Esophagus muscularis mucosa (tissue), 4 donors: ENCODE measurements at regions not wholly inside any gene's neighbourhood (a gene's known extent, or its start where the extent isn't known, plus 50 kb on each side); places are given as distances from the start of the nearest gene placed in this dataset.

Source experiments
- DNase-seq: peaks from one replicate; pipeline ENCODE4 v3.0.0-alpha.2; 2017; ENCODE audit errors: extremely low spot score
- H3K27ac ChIP-seq, 4 donors: fragments of 200-600 bp; sonication (generic); replicated peaks in 1 of 4; 1 replicate in 3 of 4; 2 replicates in 1 of 4; pipeline ENCODE4 v1.5.1; 2016 to 2019; ENCODE audit warnings: mild to moderate bottlenecking in 1 of 4
- H3K27me3 ChIP-seq, 4 donors: fragments of 200-600 bp; sonication (generic); one replicate each; pipeline versions ENCODE4 v1.5.1 to v1.6.0; 2016 to 2019
- H3K36me3 ChIP-seq, 4 donors: fragments of 200-600 bp; sonication (generic); one replicate each; pipeline ENCODE4 v1.5.1; 2016 to 2019
- H3K4me1 ChIP-seq, 4 donors: fragments of 200-600 bp; sonication (generic); one replicate each; pipeline ENCODE4 v1.5.1; 2016 to 2019
- H3K4me3 ChIP-seq, 4 donors: fragments of 200-600 bp; sonication (generic); 1 replicate in 2 of 4; 2 replicates in 2 of 4; pipeline ENCODE4 v1.5.1; 2016 to 2019; ENCODE audit warnings: mild to moderate bottlenecking in 4 of 4, moderate library complexity in 1 of 4
- H3K9me3 ChIP-seq, 4 donors: fragments of 200-600 bp; sonication (generic); 1 replicate in 3 of 4; 2 replicates in 1 of 4; pipeline ENCODE4 v1.5.1; 2016 to 2019
- CTCF ChIP-seq, 3 experiments: fragments of 200-600 bp in 2 of 3; fragments of 450-650 bp in 1 of 3; sonication (generic) in 2 of 3; IDR thresholded peaks; one replicate each; pipeline ENCODE4 v1.5.1; 2017 to 2019; ENCODE audit warnings: antibody characterized with exemption in 3 of 3, mild to moderate bottlenecking in 2 of 3, moderate library complexity in 1 of 3
- EP300 ChIP-seq: sonication (generic); formaldehyde crosslinking; IDR thresholded peaks from one replicate; pipeline ENCODE4 v1.6.1; 2017; ENCODE audit warnings: antibody characterized with exemption
- POLR2A ChIP-seq: fragments of 450-650 bp; IDR thresholded peaks from one replicate; pipeline ENCODE4 v1.6.1; 2017; ENCODE audit warnings: antibody characterized with exemption, moderate library complexity, mild to moderate bottlenecking, low read depth
- POLR2AphosphoS5 ChIP-seq, 2 donors: sonication (generic); formaldehyde crosslinking; IDR thresholded peaks; one replicate each; pipeline ENCODE4 v1.6.1; 2017; ENCODE audit warnings: antibody characterized with exemption in 2 of 2
- WGBS: methylation state at CpG from one replicate; pipeline ENCODE4 v1.1.5; 2018; 5-methylcytosine and 5-hydroxymethylcytosine counted together
- intact Hi-C: fragments of 100-400 bp; cut with DNase I; formaldehyde crosslinking; loops from one replicate; pipeline ENCODE4 v1.15.1; 2023

GRCh38 chr15:46411900-46412299 is 777.1 kb downstream of the SQOR start:
- no peak for DNase-seq
- 88% methylated on average over 2 of the region's 2 CpGs for WGBS
- Histone ChIP-seq H3K4me3 (no peak overlapping the region), H3K4me1 (no peaks in the 10 kb centered on the region), H3K27ac (no peak overlapping the region), H3K27me3 (no peaks in the 10 kb centered on the region), H3K9me3 (no peaks in the 10 kb centered on the region), H3K36me3 (no peaks in the 10 kb centered on the region)
- TF ChIP-seq POLR2AphosphoS5 (IDR thresholded peaks at IDR 0.05) (no peak), POLR2A (no peak), EP300 (no peak), CTCF (IDR thresholded peaks at IDR 0.05) (no peak)
- intact Hi-C loops = no loop called here

- intact Hi-C loops = no loop called here
Measured at GRCh38 chr15:46413799-46414198, 779.0 kb downstream of the SQOR start.

GRCh38 chr15:46416544-46416943 is 781.7 kb downstream of the SQOR start:
- no peaks in the 10 kb centered on the region for H3K36me3 ChIP-seq
- no peak overlapping the region for H3K27ac ChIP-seq
- TF ChIP-seq POLR2A = no peak
- no peak for TF ChIP-seq POLR2AphosphoS5 (IDR thresholded peaks at IDR 0.05)
- no peak for TF ChIP-seq EP300
- no peak for TF ChIP-seq CTCF (IDR thresholded peaks at IDR 0.05)
- DNase-seq = no peak
- intact Hi-C loops = no loop called here
- no peaks in the 10 kb centered on the region for H3K27me3 ChIP-seq
- no peak overlapping the region for H3K4me3 ChIP-seq
- H3K4me1 ChIP-seq = no peaks in the 10 kb centered on the region
- H3K9me3 ChIP-seq = no peaks in the 10 kb centered on the region
- 43% methylated on average over 1 of the region's 1 CpG for WGBS

More at GRCh38 chr15:46413799-46414198, 779.0 kb downstream of the SQOR start:
- H3K27me3 ChIP-seq = no peaks in the 10 kb centered on the region
- TF ChIP-seq CTCF (IDR thresholded peaks at IDR 0.05) = no peak
- no peak for TF ChIP-seq POLR2A
- TF ChIP-seq EP300 = no peak
- no peak for TF ChIP-seq POLR2AphosphoS5 (IDR thresholded peaks at IDR 0.05)
- H3K9me3 ChIP-seq = no peaks in the 10 kb centered on the region
- no peak overlapping the region for H3K4me3 ChIP-seq
- 70% methylated on average over 1 of the region's 1 CpG for WGBS
- H3K27ac ChIP-seq = no peak overlapping the region
- no peak for DNase-seq
- H3K4me1 ChIP-seq = no peaks in the 10 kb centered on the region
- H3K36me3 ChIP-seq = no peaks in the 10 kb centered on the region

- H3K9me3 ChIP-seq = peaks cover 0 to 13% (median 10%) of the 10 kb centered on the region in 4 donors
Measured at GRCh38 chr15:46420990-46421389, 786.2 kb downstream of the SQOR start.

More at GRCh38 chr15:46420990-46421389, 786.2 kb downstream of the SQOR start:
- TF ChIP-seq POLR2AphosphoS5 (IDR thresholded peaks at IDR 0.05) (no peak), EP300 (no peak), CTCF (IDR thresholded peaks at IDR 0.05) (no peak), POLR2A (no peak)
- intact Hi-C loops = no loop called here
- no peak overlapping the region for H3K4me3 ChIP-seq
- H3K27me3 ChIP-seq = no peaks in the 10 kb centered on the region
- no peak overlapping the region for H3K27ac ChIP-seq
- WGBS = 46% methylated on average over 1 of the region's 1 CpG
- H3K4me1 ChIP-seq = no peaks in the 10 kb centered on the region
- no peaks in the 10 kb centered on the region for H3K36me3 ChIP-seq
- no peak for DNase-seq
